IPS-15b (cell line): ENCODE measurements at regions not wholly inside any gene's neighbourhood (a gene's known extent, or its start where the extent isn't known, plus 50 kb on each side); places are given as distances from the start of the nearest gene placed in this dataset.

Experiments
- H3K27me3 ChIP-seq: one replicate; pipeline ENCODE4 v1.6.1; 2013; ENCODE audit warnings: low read length; ENCODE audit not compliant: control insufficient read depth, insufficient read depth
- H3K36me3 ChIP-seq: one replicate; pipeline ENCODE4 v1.6.1; 2013; ENCODE audit warnings: low read length; ENCODE audit not compliant: control insufficient read depth, insufficient read depth
- H3K4me1 ChIP-seq: one replicate; pipeline ENCODE4 v1.6.1; 2013; ENCODE audit warnings: mild to moderate bottlenecking, low read length; ENCODE audit not compliant: control insufficient read depth, insufficient read depth
- H3K4me3 ChIP-seq: one replicate; pipeline ENCODE4 v1.5.1; 2013; ENCODE audit warnings: low read depth, low read length
- H3K9ac ChIP-seq: one replicate; pipeline ENCODE4 v1.6.1; 2013; ENCODE audit warnings: low read depth, mild to moderate bottlenecking, low read length
- H3K9me3 ChIP-seq: one replicate; pipeline ENCODE4 v1.6.1; 2013; ENCODE audit warnings: mild to moderate bottlenecking, low read length; ENCODE audit not compliant: control insufficient read depth, insufficient read depth

DNA sequence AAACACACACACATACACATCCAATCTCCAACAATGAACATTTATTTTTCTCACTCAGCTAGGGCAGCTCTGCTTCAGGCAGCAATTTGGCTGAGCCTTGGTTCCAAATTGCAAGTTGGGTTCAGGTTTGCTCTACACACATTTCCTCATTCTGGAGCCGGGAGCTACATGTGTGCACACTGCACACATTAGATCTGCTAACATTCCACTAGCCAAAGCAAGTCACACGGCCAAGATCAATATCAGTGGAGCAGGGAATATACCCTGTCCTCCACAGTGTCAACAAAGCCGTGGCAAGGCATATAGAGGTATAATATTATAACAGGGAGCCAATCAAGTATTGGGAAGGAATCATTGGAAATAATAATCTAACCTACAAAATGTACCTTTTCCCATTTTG is 57.5 kb upstream of the PPP1R3C start:
- Histone ChIP-seq H3K9me3 (no peaks in the 10 kb centered on the region), H3K4me1 (no peaks in the 10 kb centered on the region), H3K4me3 (no peak overlapping the region), H3K9ac (no peak overlapping the region), H3K36me3 (no peaks in the 10 kb centered on the region), H3K27me3 (no peaks in the 10 kb centered on the region)

DNA sequence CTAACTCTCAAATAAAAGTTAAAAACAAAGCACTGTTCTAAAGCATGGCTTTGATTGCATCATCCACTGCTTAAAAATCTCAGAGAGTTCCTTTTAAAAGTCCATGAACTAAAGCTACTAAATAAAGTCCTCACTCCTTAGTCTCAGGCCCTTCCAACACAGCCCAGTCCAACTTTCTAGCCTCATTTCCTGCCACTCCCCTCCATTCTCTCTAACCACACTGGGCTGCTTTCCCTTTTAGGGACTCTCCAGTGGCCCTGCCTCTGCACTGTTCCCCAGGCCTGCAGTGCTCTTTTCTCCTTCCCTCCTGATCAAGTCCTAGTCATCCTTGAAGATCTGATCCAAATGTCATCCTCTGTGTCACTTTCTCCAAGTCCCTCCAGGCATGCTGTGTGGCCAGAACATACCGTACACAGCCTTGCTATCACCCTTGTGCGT is 56.9 kb upstream of the PPP1R3C start:
- Histone ChIP-seq H3K4me3 (no peak overlapping the region), H3K4me1 (no peaks in the 10 kb centered on the region), H3K36me3 (no peaks in the 10 kb centered on the region), H3K27me3 (no peaks in the 10 kb centered on the region), H3K9ac (no peak overlapping the region), H3K9me3 (no peaks in the 10 kb centered on the region)

DNA sequence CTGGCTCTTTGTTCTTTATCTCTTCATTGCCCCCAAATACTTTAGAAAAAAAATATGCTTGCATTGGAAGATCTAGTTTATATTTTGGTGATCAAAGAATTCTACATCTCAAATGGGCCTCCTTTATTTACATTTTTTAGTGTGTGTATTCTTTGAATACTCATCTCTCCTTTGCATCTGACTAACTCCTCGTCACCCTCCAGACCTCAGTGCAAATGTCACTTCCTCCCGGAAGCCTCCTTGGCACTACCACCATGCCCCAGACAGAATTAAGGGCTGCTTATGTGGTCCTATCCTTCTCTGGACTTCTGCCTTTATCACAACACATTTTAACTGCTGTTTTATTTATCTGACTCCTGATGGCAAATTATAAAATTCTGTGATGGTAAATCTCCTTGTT is 52.0 kb upstream of the PPP1R3C start:
- H3K4me3 ChIP-seq, result no peak overlapping the region
- peaks cover 17% of the 10 kb centered on the region for H3K4me1 ChIP-seq
- no peaks in the 10 kb centered on the region for H3K36me3 ChIP-seq
- no peaks in the 10 kb centered on the region for H3K27me3 ChIP-seq
- no peaks in the 10 kb centered on the region for H3K9me3 ChIP-seq
- H3K9ac ChIP-seq, result no peak overlapping the region

DNA sequence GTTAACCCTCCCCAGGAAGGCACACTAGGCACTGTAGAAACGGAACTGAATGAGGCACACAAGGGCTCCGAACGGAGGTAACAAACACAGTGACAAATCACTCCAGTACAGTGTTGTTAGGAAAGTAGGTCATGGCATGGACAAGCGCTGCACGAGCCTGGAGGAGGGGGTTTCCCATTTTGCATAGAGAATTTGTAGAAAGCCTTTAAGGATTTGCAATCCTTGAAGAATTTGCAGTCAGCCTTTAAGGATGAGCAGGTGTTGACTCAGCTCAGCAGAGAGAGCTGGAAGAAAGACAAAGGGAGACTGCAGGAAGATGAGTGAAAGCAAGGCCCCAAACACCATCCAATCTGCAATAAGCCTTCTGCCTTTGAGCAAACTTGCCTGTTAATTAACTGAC is 51.1 kb upstream of the PPP1R3C start:
- no peak overlapping the region for H3K9ac ChIP-seq
- no peak overlapping the region for H3K4me3 ChIP-seq
- H3K27me3 ChIP-seq, result no peaks in the 10 kb centered on the region
- H3K4me1 ChIP-seq, result peaks cover 17% of the 10 kb centered on the region
- H3K9me3 ChIP-seq, result no peaks in the 10 kb centered on the region
- H3K36me3 ChIP-seq, result no peaks in the 10 kb centered on the region

DNA sequence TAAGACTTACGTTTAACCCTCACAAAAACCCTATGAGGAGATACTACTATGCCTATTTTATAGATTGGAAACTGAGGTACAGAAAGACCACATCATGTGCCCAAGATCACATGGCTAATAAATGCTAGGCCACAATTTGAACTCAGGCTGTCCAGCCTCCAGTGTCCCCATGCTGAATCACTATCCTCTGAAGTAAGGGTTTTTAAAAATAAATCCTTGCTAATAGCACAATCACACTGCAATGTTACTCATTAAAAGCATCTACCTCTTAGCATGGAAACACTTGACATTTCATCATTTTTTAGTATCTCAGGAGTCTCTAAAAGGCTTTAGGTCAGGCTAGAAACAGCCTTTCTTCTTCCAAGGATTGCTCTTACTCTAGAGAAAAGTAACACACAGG is 50.0 kb upstream of the PPP1R3C start:
- no peaks in the 10 kb centered on the region for H3K9me3 ChIP-seq
- H3K27me3 ChIP-seq, result no peaks in the 10 kb centered on the region
- H3K4me1 ChIP-seq, result peaks cover 17% of the 10 kb centered on the region
- H3K9ac ChIP-seq, result no peak overlapping the region
- H3K36me3 ChIP-seq, result no peaks in the 10 kb centered on the region
- H3K4me3 ChIP-seq, result no peak overlapping the region
